ENCODE measurements at regions not wholly inside any gene's neighbourhood (a gene's known extent, or its start where the extent isn't known, plus 50 kb on each side); places are given as distances from the start of the nearest gene placed in this dataset.

DNA sequence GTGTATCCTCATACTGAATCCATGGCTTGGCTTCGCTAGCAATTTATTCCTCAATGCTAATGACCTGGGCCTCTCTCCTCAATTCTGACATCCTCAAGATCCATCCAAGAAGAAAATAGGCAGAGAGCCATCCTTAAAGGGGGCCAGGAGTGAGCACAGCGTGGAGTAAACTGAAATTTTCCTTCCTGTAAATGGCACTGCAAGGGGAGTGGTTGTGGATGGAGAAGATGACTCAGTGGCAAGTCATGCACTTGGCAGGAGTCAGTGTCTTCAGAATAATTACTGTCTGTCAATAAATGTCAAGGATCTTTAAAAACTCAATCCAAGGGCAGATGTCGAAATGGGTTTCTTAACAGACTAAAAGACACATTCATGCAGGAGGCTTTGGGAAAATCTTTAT lies 88.0 kb upstream of the TMEM132C start (continued):
- TF ChIP-seq POLR2AphosphoS5 (IDR thresholded peaks at IDR 0.05; ENCODE audit: low read depth) (no peak), EZH2 (IDR thresholded peaks at IDR 0.05; ENCODE audit: low read depth, unreplicated experiment) (no peak), NANOG (IDR thresholded peaks at IDR 0.05; ENCODE audit: borderline replicate concordance) (no peak)
- TF ChIP-seq, protein P1, sequence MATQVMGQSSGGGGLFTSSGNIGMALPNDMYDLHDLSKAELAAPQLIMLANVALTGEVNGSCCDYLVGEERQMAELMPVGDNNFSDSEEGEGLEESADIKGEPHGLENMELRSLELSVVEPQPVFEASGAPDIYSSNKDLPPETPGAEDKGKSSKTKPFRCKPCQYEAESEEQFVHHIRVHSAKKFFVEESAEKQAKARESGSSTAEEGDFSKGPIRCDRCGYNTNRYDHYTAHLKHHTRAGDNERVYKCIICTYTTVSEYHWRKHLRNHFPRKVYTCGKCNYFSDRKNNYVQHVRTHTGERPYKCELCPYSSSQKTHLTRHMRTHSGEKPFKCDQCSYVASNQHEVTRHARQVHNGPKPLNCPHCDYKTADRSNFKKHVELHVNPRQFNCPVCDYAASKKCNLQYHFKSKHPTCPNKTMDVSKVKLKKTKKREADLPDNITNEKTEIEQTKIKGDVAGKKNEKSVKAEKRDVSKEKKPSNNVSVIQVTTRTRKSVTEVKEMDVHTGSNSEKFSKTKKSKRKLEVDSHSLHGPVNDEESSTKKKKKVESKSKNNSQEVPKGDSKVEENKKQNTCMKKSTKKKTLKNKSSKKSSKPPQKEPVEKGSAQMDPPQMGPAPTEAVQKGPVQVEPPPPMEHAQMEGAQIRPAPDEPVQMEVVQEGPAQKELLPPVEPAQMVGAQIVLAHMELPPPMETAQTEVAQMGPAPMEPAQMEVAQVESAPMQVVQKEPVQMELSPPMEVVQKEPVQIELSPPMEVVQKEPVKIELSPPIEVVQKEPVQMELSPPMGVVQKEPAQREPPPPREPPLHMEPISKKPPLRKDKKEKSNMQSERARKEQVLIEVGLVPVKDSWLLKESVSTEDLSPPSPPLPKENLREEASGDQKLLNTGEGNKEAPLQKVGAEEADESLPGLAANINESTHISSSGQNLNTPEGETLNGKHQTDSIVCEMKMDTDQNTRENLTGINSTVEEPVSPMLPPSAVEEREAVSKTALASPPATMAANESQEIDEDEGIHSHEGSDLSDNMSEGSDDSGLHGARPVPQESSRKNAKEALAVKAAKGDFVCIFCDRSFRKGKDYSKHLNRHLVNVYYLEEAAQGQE (IDR thresholded peaks at IDR 0.05; ENCODE audit: unreplicated experiment), result no peak

DNA sequence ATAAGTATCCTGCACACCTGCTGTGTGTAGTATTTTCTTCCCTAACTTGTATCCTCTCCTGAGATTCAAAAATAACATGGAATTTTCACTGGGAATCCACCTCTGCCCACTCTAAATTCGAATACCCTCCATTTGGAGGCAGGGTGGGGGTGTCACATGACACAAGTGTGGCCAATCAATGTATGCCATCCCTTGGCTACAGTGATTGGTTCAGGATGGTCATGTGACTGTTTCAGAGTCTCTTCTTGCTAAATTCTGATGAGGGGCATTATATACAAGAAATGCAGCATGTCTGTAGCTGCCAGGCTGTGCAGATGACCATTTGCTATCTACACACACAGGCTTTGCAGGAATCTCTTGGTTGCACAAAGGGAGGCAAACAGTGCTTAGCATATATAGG lies 86.8 kb upstream of the TMEM132C start:
- H3K9me2 ChIP-seq (ENCODE audit: insufficient read depth), result no peaks in the 10 kb centered on the region
- Mint-ChIP-seq H3K4me1 (no peaks in the 10 kb centered on the region), H3K4me3 (no peak overlapping the region), H3K9me3 (peaks cover 96% of the 10 kb centered on the region), H3K27ac (no peak overlapping the region), H3K27me3 (ENCODE audit: insufficient read depth, low read depth, poor library complexity) (peaks cover 9% of the 10 kb centered on the region), H3K36me3 (ENCODE audit: low read depth) (peaks cover 39% of the 10 kb centered on the region)
- no peaks in the 10 kb centered on the region for H3F3A ChIP-seq (replicated peaks; ENCODE audit: low read depth)
- no peaks in the 10 kb centered on the region for H3K4me1 ChIP-seq (ENCODE audit: insufficient read depth)
- H3K4me3 ChIP-seq, result no peak overlapping the region
- ATAC-seq (no peak), DNase-seq (ENCODE audit: low spot score) (no peak)
- peaks cover 4% of the 10 kb centered on the region for H3K36me3 ChIP-seq (ENCODE audit: insufficient read depth)
- TF ChIP-seq POLR2AphosphoS5 (IDR thresholded peaks at IDR 0.05; ENCODE audit: low read depth), result no peak
- no peaks in the 10 kb centered on the region for H3K79me2 ChIP-seq (replicated peaks; ENCODE audit: insufficient read depth)
- no peak overlapping the region for H3K27ac ChIP-seq (ENCODE audit: low read depth)
- H3K27me3 ChIP-seq (ENCODE audit: insufficient read depth), result no peaks in the 10 kb centered on the region
- no peak overlapping the region for H2AFZ ChIP-seq
- H3K4me2 ChIP-seq, result no peak overlapping the region
- H4K20me1 ChIP-seq (replicated peaks; ENCODE audit: insufficient read depth), result no peaks in the 10 kb centered on the region

DNA sequence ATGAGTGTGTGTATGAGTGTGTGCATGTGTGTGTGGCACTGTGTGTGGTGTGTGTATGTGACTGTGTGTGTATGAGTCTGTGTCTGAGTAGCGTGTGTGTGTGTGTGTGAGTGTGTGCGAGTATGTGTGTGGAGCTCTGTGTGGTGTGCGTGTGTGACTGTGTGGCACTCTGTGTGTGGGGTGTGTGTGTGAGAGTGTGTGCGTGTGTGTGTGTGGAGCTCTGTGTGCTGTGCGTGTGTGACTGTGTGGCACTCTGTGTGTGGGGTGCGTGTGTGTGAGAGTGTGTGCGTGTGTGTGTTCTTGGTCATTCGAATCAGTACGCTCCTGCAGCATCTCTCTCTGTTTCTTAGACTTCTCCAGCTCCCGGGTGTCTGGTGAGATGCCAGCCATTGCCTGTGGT lies 76.9 kb upstream of the TMEM132C start:
- Mint-ChIP-seq H3K4me1 (no peaks in the 10 kb centered on the region), H3K4me3 (no peak overlapping the region), H3K27ac (no peak overlapping the region), H3K27me3 (ENCODE audit: insufficient read depth, low read depth, poor library complexity) (peaks cover 6% of the 10 kb centered on the region), H3K36me3 (ENCODE audit: low read depth) (peaks cover 30% of the 10 kb centered on the region), H3K9me3 (peaks cover 31% of the 10 kb centered on the region)
- Histone ChIP-seq H3K4me3 (no peak overlapping the region), H3K4me2 (no peak overlapping the region), H3K4me1 (ENCODE audit: insufficient read depth) (no peaks in the 10 kb centered on the region), H3K79me2 (replicated peaks; ENCODE audit: insufficient read depth) (no peaks in the 10 kb centered on the region), H3K9me2 (ENCODE audit: insufficient read depth) (no peaks in the 10 kb centered on the region), H3K27me3 (ENCODE audit: insufficient read depth) (no peaks in the 10 kb centered on the region), H3K27ac (ENCODE audit: low read depth) (no peak overlapping the region), H4K20me1 (replicated peaks; ENCODE audit: insufficient read depth) (no peaks in the 10 kb centered on the region), H2AFZ (no peak overlapping the region), H3K36me3 (ENCODE audit: insufficient read depth) (no peaks in the 10 kb centered on the region), H3F3A (replicated peaks; ENCODE audit: low read depth) (no peaks in the 10 kb centered on the region)
- ATAC-seq (no peak), DNase-seq (ENCODE audit: low spot score) (no peak)
- TF ChIP-seq, protein P1 (IDR thresholded peaks at IDR 0.05; ENCODE audit: unreplicated experiment), result no peak
- TF ChIP-seq POLR2AphosphoS5 (IDR thresholded peaks at IDR 0.05; ENCODE audit: low read depth), result no peak
- no peak for TF ChIP-seq ZNF331 (CRISPR knock-in tag; IDR thresholded peaks at IDR 0.05; ENCODE audit: low read depth)
- no peak for TF ChIP-seq STAT1 (IDR thresholded peaks at IDR 0.05; ENCODE audit: unreplicated experiment)
- TF ChIP-seq, protein P2, sequence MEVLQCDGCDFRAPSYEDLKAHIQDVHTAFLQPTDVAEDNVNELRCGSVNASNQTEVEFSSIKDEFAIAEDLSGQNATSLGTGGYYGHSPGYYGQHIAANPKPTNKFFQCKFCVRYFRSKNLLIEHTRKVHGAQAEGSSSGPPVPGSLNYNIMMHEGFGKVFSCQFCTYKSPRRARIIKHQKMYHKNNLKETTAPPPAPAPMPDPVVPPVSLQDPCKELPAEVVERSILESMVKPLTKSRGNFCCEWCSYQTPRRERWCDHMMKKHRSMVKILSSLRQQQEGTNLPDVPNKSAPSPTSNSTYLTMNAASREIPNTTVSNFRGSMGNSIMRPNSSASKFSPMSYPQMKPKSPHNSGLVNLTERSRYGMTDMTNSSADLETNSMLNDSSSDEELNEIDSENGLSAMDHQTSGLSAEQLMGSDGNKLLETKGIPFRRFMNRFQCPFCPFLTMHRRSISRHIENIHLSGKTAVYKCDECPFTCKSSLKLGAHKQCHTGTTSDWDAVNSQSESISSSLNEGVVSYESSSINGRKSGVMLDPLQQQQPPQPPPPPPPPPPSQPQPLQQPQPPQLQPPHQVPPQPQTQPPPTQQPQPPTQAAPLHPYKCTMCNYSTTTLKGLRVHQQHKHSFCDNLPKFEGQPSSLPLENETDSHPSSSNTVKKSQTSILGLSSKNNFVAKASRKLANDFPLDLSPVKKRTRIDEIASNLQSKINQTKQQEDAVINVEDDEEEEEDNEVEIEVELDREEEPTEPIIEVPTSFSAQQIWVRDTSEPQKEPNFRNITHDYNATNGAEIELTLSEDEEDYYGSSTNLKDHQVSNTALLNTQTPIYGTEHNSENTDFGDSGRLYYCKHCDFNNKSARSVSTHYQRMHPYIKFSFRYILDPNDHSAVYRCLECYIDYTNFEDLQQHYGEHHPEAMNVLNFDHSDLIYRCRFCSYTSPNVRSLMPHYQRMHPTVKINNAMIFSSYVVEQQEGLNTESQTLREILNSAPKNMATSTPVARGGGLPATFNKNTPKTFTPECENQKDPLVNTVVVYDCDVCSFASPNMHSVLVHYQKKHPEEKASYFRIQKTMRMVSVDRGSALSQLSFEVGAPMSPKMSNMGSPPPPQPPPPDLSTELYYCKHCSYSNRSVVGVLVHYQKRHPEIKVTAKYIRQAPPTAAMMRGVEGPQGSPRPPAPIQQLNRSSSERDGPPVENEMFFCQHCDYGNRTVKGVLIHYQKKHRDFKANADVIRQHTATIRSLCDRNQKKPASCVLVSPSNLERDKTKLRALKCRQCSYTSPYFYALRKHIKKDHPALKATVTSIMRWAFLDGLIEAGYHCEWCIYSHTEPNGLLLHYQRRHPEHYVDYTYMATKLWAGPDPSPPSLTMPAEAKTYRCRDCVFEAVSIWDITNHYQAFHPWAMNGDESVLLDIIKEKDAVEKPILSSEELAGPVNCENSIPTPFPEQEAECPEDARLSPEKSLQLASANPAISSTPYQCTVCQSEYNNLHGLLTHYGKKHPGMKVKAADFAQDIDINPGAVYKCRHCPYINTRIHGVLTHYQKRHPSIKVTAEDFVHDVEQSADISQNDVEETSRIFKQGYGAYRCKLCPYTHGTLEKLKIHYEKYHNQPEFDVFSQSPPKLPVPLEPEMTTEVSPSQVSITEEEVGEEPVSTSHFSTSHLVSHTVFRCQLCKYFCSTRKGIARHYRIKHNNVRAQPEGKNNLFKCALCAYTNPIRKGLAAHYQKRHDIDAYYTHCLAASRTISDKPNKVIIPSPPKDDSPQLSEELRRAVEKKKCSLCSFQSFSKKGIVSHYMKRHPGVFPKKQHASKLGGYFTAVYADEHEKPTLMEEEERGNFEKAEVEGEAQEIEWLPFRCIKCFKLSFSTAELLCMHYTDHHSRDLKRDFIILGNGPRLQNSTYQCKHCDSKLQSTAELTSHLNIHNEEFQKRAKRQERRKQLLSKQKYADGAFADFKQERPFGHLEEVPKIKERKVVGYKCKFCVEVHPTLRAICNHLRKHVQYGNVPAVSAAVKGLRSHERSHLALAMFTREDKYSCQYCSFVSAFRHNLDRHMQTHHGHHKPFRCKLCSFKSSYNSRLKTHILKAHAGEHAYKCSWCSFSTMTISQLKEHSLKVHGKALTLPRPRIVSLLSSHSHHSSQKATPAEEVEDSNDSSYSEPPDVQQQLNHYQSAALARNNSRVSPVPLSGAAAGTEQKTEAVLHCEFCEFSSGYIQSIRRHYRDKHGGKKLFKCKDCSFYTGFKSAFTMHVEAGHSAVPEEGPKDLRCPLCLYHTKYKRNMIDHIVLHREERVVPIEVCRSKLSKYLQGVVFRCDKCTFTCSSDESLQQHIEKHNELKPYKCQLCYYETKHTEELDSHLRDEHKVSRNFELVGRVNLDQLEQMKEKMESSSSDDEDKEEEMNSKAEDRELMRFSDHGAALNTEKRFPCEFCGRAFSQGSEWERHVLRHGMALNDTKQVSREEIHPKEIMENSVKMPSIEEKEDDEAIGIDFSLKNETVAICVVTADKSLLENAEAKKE (CRISPR knock-in tag; IDR thresholded peaks at IDR 0.05), result no peak
